Body of pancreas (tissue), 4 donors: ENCODE measurements at regions not wholly inside any gene's neighbourhood (a gene's known extent, or its start where the extent isn't known, plus 50 kb on each side); places are given as distances from the start of the nearest gene placed in this dataset.

Source experiments
- POLR2A ChIP-seq, 3 donors: fragments of 450-650 bp; IDR thresholded peaks; one replicate each; pipeline ENCODE4 v1.6.1; 2016; ENCODE audit warnings: antibody characterized with exemption in 3 of 3, mild to moderate bottlenecking in 2 of 3
- TF ChIP-seq, protein P1 (sequence below), 7 experiments: fragments of 450-650 bp in 4 of 7; fragments of 200-600 bp in 3 of 7; sonication (generic) in 3 of 7; IDR thresholded peaks; one replicate each; pipeline ENCODE4 v1.5.1; 2016 to 2019; ENCODE audit warnings: antibody characterized with exemption in 7 of 7

DNA sequence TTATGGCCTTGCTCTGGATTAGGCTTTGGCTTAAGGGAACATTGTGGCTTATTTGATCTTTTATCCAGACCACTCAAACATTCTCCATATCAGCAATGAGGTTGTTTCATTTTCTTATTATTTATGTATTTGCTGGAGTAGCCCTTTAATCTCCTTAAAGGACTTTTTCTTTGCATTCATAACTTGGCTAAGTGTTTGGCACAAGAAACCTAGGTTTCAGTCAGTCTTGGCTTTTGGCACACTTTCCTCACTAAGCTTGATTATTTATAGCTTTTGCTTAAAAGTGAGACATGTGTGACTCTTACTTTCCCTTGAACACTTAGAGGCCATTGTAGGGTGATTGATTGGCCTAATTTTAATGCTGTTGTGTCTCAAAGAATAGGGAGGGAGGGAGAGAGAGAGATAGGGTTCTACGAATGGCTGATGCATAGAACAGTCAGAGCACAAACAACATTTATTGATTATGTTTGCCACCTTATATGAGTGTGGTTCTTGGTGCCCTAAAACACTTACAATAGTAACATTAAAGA lies 2265.3 kb upstream of the C9orf72 start:
- TF ChIP-seq, protein P1, sequence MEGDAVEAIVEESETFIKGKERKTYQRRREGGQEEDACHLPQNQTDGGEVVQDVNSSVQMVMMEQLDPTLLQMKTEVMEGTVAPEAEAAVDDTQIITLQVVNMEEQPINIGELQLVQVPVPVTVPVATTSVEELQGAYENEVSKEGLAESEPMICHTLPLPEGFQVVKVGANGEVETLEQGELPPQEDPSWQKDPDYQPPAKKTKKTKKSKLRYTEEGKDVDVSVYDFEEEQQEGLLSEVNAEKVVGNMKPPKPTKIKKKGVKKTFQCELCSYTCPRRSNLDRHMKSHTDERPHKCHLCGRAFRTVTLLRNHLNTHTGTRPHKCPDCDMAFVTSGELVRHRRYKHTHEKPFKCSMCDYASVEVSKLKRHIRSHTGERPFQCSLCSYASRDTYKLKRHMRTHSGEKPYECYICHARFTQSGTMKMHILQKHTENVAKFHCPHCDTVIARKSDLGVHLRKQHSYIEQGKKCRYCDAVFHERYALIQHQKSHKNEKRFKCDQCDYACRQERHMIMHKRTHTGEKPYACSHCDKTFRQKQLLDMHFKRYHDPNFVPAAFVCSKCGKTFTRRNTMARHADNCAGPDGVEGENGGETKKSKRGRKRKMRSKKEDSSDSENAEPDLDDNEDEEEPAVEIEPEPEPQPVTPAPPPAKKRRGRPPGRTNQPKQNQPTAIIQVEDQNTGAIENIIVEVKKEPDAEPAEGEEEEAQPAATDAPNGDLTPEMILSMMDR (IDR thresholded peaks at IDR 0.05): no peak
- TF ChIP-seq POLR2A (IDR thresholded peaks at IDR 0.05): no peak
